Dendritic cell treated with granulocyte-macrophage colony-stimulating factor and Interleukin-4, amounts not matched to agents 40 ng/mL and 50 ng/mL, for 4 days (primary cell): ENCODE measurements at regions not wholly inside any gene's neighbourhood (a gene's known extent, or its start where the extent isn't known, plus 50 kb on each side); places are given as distances from the start of the nearest gene placed in this dataset.

ENCODE experiments used
- H3K27ac Mint-ChIP-seq: one replicate; pipeline ENCODE4 v1.8.0; 2022; ENCODE audit warnings: mild to moderate bottlenecking, mixed read lengths
- H3K27me3 Mint-ChIP-seq: one replicate; pipeline ENCODE4 v1.8.0; 2022; ENCODE audit warnings: mild to moderate bottlenecking, mixed read lengths
- H3K36me3 Mint-ChIP-seq: one replicate; pipeline ENCODE4 v1.8.0; 2022; ENCODE audit warnings: low read depth, mixed read lengths
- H3K4me1 Mint-ChIP-seq: one replicate; pipeline ENCODE4 v1.8.0; 2022; ENCODE audit warnings: low read depth, mixed read lengths
- H3K4me3 Mint-ChIP-seq: one replicate; pipeline ENCODE4 v1.8.0; 2022; ENCODE audit warnings: mild to moderate bottlenecking, moderate library complexity, mixed read lengths
- H3K9me3 Mint-ChIP-seq: one replicate; pipeline ENCODE4 v1.8.0; 2022; ENCODE audit warnings: mixed read lengths
- intact Hi-C: fragments of 100-400 bp; cut with micrococcal nuclease; formaldehyde crosslinking; loops from one replicate; pipeline ENCODE4 v1.15.0; 2022

GRCh38 chr15:95085056-95085455, 853.7 kb downstream of the MCTP2 start:
- H3K27me3 Mint-ChIP-seq = no peaks in the 10 kb centered on the region
- intact Hi-C loops = no loop called here
- H3K9me3 Mint-ChIP-seq = no peaks in the 10 kb centered on the region
- H3K4me3 Mint-ChIP-seq = no peak overlapping the region
- H3K27ac Mint-ChIP-seq = no peak overlapping the region
- no peaks in the 10 kb centered on the region for H3K4me1 Mint-ChIP-seq
- H3K36me3 Mint-ChIP-seq = no peaks in the 10 kb centered on the region

- Mint-ChIP-seq H3K9me3 (no peaks in the 10 kb centered on the region), H3K4me3 (no peak overlapping the region), H3K36me3 (no peaks in the 10 kb centered on the region), H3K27ac (no peak overlapping the region), H3K4me1 (no peaks in the 10 kb centered on the region), H3K27me3 (no peaks in the 10 kb centered on the region)
- intact Hi-C loops = no loop called here
Observed at GRCh38 chr15:95086531-95087252, 855.3 kb downstream of the MCTP2 start.

GRCh38 chr15:95087253-95087609, 855.9 kb downstream of the MCTP2 start:
- no peak overlapping the region for H3K27ac Mint-ChIP-seq
- intact Hi-C loops = no loop called here
- no peaks in the 10 kb centered on the region for H3K4me1 Mint-ChIP-seq
- no peak overlapping the region for H3K4me3 Mint-ChIP-seq
- no peaks in the 10 kb centered on the region for H3K36me3 Mint-ChIP-seq
- H3K9me3 Mint-ChIP-seq = no peaks in the 10 kb centered on the region
- H3K27me3 Mint-ChIP-seq = no peaks in the 10 kb centered on the region

DNA sequence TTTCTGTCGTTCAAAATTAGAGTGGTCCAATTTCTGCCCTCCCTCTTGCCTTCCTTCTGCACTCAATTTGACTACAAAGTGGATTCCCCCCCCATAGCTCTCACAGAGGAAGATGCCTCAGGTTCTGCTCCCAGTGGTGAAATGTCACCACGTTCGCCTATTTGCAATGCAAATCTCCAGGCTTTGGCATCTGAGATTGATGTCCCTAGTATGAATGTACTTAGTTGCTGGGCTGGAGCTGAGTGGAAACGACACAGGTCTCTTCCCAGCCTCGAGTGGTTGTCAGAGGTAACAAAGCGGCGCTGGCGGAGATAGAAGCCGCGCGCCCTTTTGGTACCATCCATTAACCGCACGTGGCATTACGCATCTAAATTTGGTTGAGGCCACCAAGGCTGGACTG, 860.1 kb downstream of the MCTP2 start:
- H3K27me3 Mint-ChIP-seq = no peaks in the 10 kb centered on the region
- H3K27ac Mint-ChIP-seq = no peak overlapping the region
- H3K9me3 Mint-ChIP-seq = no peaks in the 10 kb centered on the region
- no peak overlapping the region for H3K4me3 Mint-ChIP-seq
- no peaks in the 10 kb centered on the region for H3K36me3 Mint-ChIP-seq
- H3K4me1 Mint-ChIP-seq = no peaks in the 10 kb centered on the region
- intact Hi-C loops = no loop called here

GRCh38 chr15:95095250-95095649, 863.9 kb downstream of the MCTP2 start:
- H3K9me3 Mint-ChIP-seq = no peaks in the 10 kb centered on the region
- H3K4me1 Mint-ChIP-seq = no peaks in the 10 kb centered on the region
- H3K4me3 Mint-ChIP-seq = no peak overlapping the region
- H3K27ac Mint-ChIP-seq = no peak overlapping the region
- intact Hi-C loops = no loop called here
- H3K36me3 Mint-ChIP-seq = no peaks in the 10 kb centered on the region
- H3K27me3 Mint-ChIP-seq = no peaks in the 10 kb centered on the region

- Mint-ChIP-seq H3K36me3 (no peaks in the 10 kb centered on the region), H3K4me3 (no peak overlapping the region), H3K9me3 (no peaks in the 10 kb centered on the region), H3K27ac (no peak overlapping the region), H3K4me1 (no peaks in the 10 kb centered on the region), H3K27me3 (no peaks in the 10 kb centered on the region)
- intact Hi-C loops = no loop called here
Observed at GRCh38 chr15:95096651-95097050, 865.3 kb downstream of the MCTP2 start.

DNA sequence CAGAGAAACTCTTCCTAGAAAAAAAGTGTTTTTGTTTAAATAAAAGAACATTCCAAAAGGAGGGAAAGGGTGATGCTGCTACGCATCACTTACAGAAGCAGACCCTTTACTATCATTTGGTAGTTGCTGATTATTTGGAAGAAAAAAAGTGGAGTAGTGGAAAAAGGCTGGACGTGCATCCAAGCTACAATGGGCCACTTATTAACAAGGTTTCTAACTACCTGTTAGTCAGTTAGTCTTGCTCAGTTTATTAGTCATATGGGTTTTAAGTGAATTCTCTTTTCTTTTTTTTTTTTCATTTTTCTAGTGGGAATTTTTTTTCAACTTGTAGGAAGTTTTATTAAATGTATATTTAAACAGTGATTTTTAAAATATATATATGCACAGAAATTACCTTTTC, 866.0 kb downstream of the MCTP2 start:
- Mint-ChIP-seq H3K4me1 (no peaks in the 10 kb centered on the region), H3K4me3 (no peak overlapping the region), H3K9me3 (no peaks in the 10 kb centered on the region), H3K27ac (no peak overlapping the region), H3K36me3 (no peaks in the 10 kb centered on the region), H3K27me3 (no peaks in the 10 kb centered on the region)
- intact Hi-C loops = no loop called here

DNA sequence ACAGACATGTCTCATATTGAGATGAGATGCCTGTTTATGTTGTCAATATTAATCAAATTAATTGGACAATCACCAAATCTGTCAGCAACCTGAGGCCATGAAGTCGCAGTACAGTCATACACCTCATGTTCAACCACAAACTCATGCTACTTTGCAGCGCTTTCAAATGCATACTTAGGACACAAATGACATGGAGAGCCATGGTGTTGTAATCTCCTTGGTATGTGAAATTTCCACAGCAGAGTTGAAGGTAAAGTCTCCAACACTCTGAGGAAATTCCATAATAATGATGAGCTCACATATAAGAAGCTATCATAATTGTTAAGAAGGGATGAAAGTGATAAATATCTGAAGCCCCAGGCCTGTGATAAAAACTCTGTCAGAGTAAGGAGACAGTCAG, 873.9 kb downstream of the MCTP2 start:
- H3K4me3 Mint-ChIP-seq = no peak overlapping the region
- no peaks in the 10 kb centered on the region for H3K36me3 Mint-ChIP-seq
- intact Hi-C loops = no loop called here
- H3K27me3 Mint-ChIP-seq = no peaks in the 10 kb centered on the region
- H3K27ac Mint-ChIP-seq = no peak overlapping the region
- no peaks in the 10 kb centered on the region for H3K9me3 Mint-ChIP-seq
- no peaks in the 10 kb centered on the region for H3K4me1 Mint-ChIP-seq

- Mint-ChIP-seq H3K36me3 (no peaks in the 10 kb centered on the region), H3K4me3 (no peak overlapping the region), H3K9me3 (no peaks in the 10 kb centered on the region), H3K27ac (no peak overlapping the region), H3K27me3 (no peaks in the 10 kb centered on the region), H3K4me1 (no peaks in the 10 kb centered on the region)
- intact Hi-C loops = no loop called here
Observed at GRCh38 chr15:95106801-95107200, 875.4 kb downstream of the MCTP2 start.

DNA sequence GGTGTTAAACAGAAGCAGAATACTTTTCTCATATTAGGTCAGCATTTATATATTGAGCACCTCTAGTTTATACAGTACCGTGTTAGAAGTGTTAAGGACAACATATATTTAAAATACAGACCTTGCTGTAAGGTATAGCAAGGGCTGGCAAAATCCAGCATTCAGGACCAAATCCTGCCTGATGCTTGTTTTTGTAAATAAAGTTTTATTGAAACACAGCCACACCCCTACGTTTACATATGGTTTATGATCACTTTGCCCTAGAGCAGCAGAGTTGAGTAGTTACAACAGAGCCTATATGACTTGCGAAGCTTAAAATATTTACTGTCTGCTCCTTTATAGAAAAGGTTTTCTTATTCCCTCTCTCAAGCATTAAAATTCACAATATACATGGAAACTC, 877.3 kb downstream of the MCTP2 start:
- no peaks in the 10 kb centered on the region for H3K36me3 Mint-ChIP-seq
- H3K27me3 Mint-ChIP-seq = no peaks in the 10 kb centered on the region
- H3K27ac Mint-ChIP-seq = no peak overlapping the region
- no peaks in the 10 kb centered on the region for H3K4me1 Mint-ChIP-seq
- peaks cover 8% of the 10 kb centered on the region for H3K9me3 Mint-ChIP-seq
- H3K4me3 Mint-ChIP-seq = no peak overlapping the region
- intact Hi-C loops = no loop called here

DNA sequence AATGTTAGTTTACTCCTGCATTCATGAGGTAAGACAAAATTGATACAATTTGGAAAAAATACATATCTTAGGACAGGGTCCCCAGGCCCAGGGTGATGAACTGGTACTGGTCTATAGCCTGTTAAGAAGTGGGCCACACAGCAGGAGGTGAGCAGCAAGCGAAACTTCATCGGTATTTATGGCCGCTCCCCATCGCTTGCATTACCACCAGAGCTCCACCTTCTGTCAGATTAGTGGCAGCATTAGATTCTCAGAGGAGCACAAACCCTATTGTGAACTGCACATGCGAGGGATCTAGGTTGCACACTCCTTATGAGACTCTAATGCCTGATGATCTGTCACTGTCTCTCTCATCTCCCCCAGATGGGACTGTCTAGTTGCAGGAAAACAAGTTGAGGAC, 880.6 kb downstream of the MCTP2 start:
- Mint-ChIP-seq H3K36me3 (no peaks in the 10 kb centered on the region), H3K27me3 (no peaks in the 10 kb centered on the region), H3K4me1 (no peaks in the 10 kb centered on the region), H3K9me3 (peaks cover 8% of the 10 kb centered on the region), H3K4me3 (no peak overlapping the region), H3K27ac (no peak overlapping the region)
- intact Hi-C loops = no loop called here

DNA sequence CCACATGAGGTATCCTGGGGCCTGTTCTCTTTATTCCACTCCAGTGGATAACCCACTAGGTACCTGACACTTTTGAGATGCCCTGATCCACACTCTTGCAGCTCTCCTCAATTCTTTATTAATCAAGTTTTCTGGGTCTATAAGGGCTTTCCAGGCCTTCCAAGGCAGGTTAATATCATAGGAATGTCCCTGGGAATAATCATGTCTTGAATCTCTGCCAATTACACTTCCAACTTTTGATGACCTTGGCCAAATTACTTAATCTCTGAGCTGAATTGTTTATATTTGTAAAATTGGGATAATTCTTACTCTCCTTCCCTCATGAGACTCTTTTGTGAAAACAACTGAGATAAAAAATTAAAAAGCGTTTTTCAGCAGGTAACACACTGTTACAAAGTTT, 881.7 kb downstream of the MCTP2 start:
- Mint-ChIP-seq H3K4me1 (no peaks in the 10 kb centered on the region), H3K4me3 (no peak overlapping the region), H3K9me3 (peaks cover 8% of the 10 kb centered on the region), H3K27ac (no peak overlapping the region), H3K36me3 (no peaks in the 10 kb centered on the region), H3K27me3 (no peaks in the 10 kb centered on the region)
- intact Hi-C loops = no loop called here

DNA sequence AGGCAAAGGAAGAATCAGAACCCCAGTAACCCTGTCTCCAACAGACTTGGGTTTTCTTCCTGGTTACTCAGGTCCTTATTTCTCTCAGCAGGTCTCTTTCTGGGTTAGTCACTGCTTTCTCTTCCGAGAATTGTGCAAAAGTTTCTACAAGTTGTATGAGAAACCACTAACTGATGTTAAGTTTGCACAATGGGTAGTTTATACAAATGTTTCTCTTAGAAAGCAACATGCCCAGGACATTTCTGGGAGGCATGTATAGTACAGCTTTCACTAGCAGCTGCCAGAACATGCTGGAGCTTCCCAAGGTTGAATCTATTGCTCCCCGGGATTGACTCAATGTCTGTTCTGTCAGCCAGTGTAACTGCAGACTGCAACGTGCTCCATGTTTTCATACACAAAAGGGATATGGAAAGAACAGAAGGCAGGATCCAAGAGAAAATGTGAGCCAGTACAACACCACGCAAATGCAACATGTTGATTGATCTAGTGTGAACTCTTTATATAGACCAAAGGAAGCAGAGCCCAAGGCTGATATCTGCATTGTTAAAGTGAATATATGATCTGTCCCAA, 887.8 kb downstream of the MCTP2 start:
- Mint-ChIP-seq H3K27me3 (no peaks in the 10 kb centered on the region), H3K9me3 (no peaks in the 10 kb centered on the region), H3K4me3 (no peak overlapping the region), H3K27ac (no peak overlapping the region), H3K36me3 (no peaks in the 10 kb centered on the region), H3K4me1 (no peaks in the 10 kb centered on the region)
- intact Hi-C loops = no loop called here

DNA sequence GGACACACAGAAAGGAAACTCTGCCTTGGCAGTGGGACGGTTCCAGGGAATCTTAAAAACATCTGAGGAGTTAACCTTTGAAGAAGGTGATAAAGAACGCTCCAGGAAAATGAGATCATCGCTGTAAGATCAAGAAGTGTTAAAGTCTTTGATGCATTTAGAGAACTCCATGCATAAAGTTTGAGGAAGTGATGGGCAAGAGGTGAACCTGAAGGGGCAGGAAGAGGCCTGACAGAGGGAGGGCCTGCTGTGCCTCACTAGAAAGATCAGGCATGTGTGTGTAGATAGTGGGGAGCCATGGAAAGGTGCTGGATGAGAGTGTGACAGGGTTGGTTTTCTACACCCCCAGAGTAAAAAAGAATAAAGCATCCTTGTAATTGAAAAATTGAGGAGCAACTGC, 889.2 kb downstream of the MCTP2 start:
- H3K4me3 Mint-ChIP-seq = no peak overlapping the region
- intact Hi-C loops = no loop called here

DNA sequence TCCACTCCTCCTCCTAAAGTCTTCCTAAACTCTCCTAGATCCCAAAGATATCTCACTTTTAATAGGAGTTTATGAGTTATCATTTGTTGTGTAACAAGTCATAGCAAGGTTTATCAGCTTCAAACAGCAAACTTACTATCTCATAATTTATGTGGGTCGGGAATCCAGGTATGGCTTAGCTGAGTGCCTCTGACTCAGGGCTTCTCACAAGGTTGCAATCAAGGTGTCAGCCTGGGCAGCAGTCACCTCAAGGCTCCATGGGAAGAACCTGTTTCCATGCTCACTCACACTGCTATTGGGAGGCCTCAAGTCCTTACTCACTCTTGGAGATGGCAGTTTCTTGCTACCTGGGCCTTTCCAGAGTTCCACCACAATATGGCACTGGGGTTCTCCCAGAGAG, 889.8 kb downstream of the MCTP2 start:
- Mint-ChIP-seq H3K4me1 (no peaks in the 10 kb centered on the region), H3K4me3 (no peak overlapping the region), H3K36me3 (no peaks in the 10 kb centered on the region), H3K27ac (no peak overlapping the region), H3K9me3 (no peaks in the 10 kb centered on the region), H3K27me3 (no peaks in the 10 kb centered on the region)
- intact Hi-C loops = no loop called here

More for the DNA sequence above, 889.2 kb downstream of the MCTP2 start:
- H3K27ac Mint-ChIP-seq = no peak overlapping the region
- no peaks in the 10 kb centered on the region for H3K9me3 Mint-ChIP-seq
- no peaks in the 10 kb centered on the region for H3K4me1 Mint-ChIP-seq
- no peaks in the 10 kb centered on the region for H3K36me3 Mint-ChIP-seq
- no peaks in the 10 kb centered on the region for H3K27me3 Mint-ChIP-seq
